Vagina (tissue), 2 donors: ENCODE measurements at regions not wholly inside any gene's neighbourhood (a gene's known extent, or its start where the extent isn't known, plus 50 kb on each side); places are given as distances from the start of the nearest gene placed in this dataset.

ENCODE experiments used
- CTCF ChIP-seq, 3 experiments: fragments of 450-650 bp in 2 of 3; fragments of 200-600 bp in 1 of 3; sonication (generic) in 1 of 3; IDR thresholded peaks; one replicate each; pipeline ENCODE4 v1.5.1; 2017 to 2019; ENCODE audit warnings: antibody characterized with exemption in 3 of 3, mild to moderate bottlenecking in 2 of 3, moderate library complexity in 2 of 3
- POLR2AphosphoS5 ChIP-seq, 2 donors: sonication (generic); formaldehyde crosslinking; IDR thresholded peaks; one replicate each; pipeline ENCODE4 v1.9.0; 2017; ENCODE audit warnings: antibody characterized with exemption in 2 of 2, mild to moderate bottlenecking in 2 of 2, low read depth in 1 of 2; ENCODE audit not compliant: insufficient read depth in 1 of 2

GRCh38 chr4:81971637-81972381 lies 402.0 kb downstream of the HNRNPD start:
- TF ChIP-seq CTCF (IDR thresholded peaks at IDR 0.05) (no peak), POLR2AphosphoS5 (IDR thresholded peaks at IDR 0.05; ENCODE audit: insufficient read depth in 1 of 2, low read depth in 1 of 2) (no peak)
